GM13976 (cell line): ENCODE measurements at regions not wholly inside any gene's neighbourhood (a gene's known extent, or its start where the extent isn't known, plus 50 kb on each side); places are given as distances from the start of the nearest gene placed in this dataset.

Source experiments
- DNase-seq: peaks from one replicate; pipeline ENCODE4 v3.0.0; 2012; ENCODE audit warnings: low spot score
- CTCF ChIP-seq: IDR thresholded peaks from 2 replicates; pipeline ENCODE4 v1.5.1; 2012; ENCODE audit warnings: borderline replicate concordance, mild to moderate bottlenecking; ENCODE audit not compliant: insufficient read depth; ENCODE audit errors: extremely low read depth, missing control alignments, control extremely low read depth
- in situ Hi-C: fragments of 300-500 bp; cut with MboI; formaldehyde crosslinking; loops from one replicate; pipeline ENCODE4 v1.12.0; 2022; ENCODE audit warnings: low sequenced_read_pairs, mixed read lengths, inconsistent platforms; ENCODE audit not compliant: unreplicated experiment

GRCh38 chr4:136637071-136637777 is 895.1 kb downstream of the PCDH18 start:
- peak; percentile 27 for DNase-seq
- in situ Hi-C loops = no loop called here
- peak; percentile 33 for TF ChIP-seq CTCF

- in situ Hi-C loops = no loop called here
- no peak for TF ChIP-seq CTCF
- DNase-seq = no peak
Observed at GRCh38 chr4:136636155-136636554, 896.1 kb downstream of the PCDH18 start.

- DNase-seq = no peak
- TF ChIP-seq CTCF = no peak
- in situ Hi-C loops = no loop called here
Observed at GRCh38 chr4:136634121-136634520, 898.2 kb downstream of the PCDH18 start.

- no peak for DNase-seq
- in situ Hi-C loops = no loop called here
- no peak for TF ChIP-seq CTCF
Observed at GRCh38 chr4:136599890-136600289, 932.4 kb downstream of the PCDH18 start.

- in situ Hi-C loops = no loop called here
- TF ChIP-seq CTCF = no peak
- DNase-seq = no peak
Observed at GRCh38 chr4:136590440-136590839, 941.9 kb downstream of the PCDH18 start.

- in situ Hi-C loops = no loop called here
- DNase-seq = no peak
- no peak for TF ChIP-seq CTCF
Observed at GRCh38 chr4:136583567-136583966, 948.7 kb downstream of the PCDH18 start.

GRCh38 chr4:136581119-136581518 is 951.2 kb downstream of the PCDH18 start:
- in situ Hi-C loops = no loop called here
- TF ChIP-seq CTCF = no peak
- DNase-seq = no peak
